B cell (primary cell): ENCODE measurements at regions not wholly inside any gene's neighbourhood (a gene's known extent, or its start where the extent isn't known, plus 50 kb on each side); places are given as distances from the start of the nearest gene placed in this dataset.

Experiments used
- ATAC-seq: fragments of 200-7000 bp; cut with Tn5 transposase; one replicate; pipeline ENCODE4 v1.10.0; 2021; ENCODE audit warnings: low read depth, mild to moderate bottlenecking, moderate number of reproducible peaks, moderate library complexity
- CTCF ChIA-PET: fragments of 350-600 bp; sonication (Branson Sonifier 250); formaldehyde crosslinking; loops from one replicate; lab custom pipeline; 2021; ENCODE audit warnings: antibody characterized with exemption, inconsistent platforms; lab: Charles Lee
- POLR2A ChIA-PET: fragments of 350-600 bp; sonication (Branson Sonifier 250); formaldehyde crosslinking; loops from one replicate; lab custom pipeline; 2021; ENCODE audit warnings: antibody characterized with exemption; lab: Charles Lee
- DNase-seq: peaks from one replicate; pipeline ENCODE4 v3.0.0; 2013
- H2AFZ ChIP-seq: 2 replicates; pipeline ENCODE4 v1.6.1; 2012; ENCODE audit warnings: mild to moderate bottlenecking, low read depth, low read length; ENCODE audit not compliant: insufficient read depth, poor library complexity, severe bottlenecking
- H3K27ac ChIP-seq, 2 donors: 1 replicate in 1 of 2; 2 replicates in 1 of 2; pipeline ENCODE4 v1.5.1; 2012 to 2013; ENCODE audit warnings: low read length in 2 of 2, mild to moderate bottlenecking in 2 of 2, moderate library complexity in 1 of 2
- H3K27me3 ChIP-seq, 4 experiments: fragments of 200-600 bp in 1 of 4; sonication (generic) in 1 of 4; replicated peaks in 1 of 4; 1 replicate in 2 of 4; 2 replicates in 2 of 4; pipeline versions ENCODE4 v1.6.1 to v1.7.0; 2013 to 2016; ENCODE audit warnings: low read length in 3 of 4, mild to moderate bottlenecking in 2 of 4, mixed read lengths in 1 of 4, moderate library complexity in 1 of 4; ENCODE audit not compliant: insufficient read depth in 4 of 4, control insufficient read depth in 3 of 4; ENCODE audit errors: control extremely low read depth in 1 of 4
- H3K36me3 ChIP-seq, 2 experiments: replicated peaks in 1 of 2; 1 replicate in 1 of 2; 2 replicates in 1 of 2; pipeline versions ENCODE4 v1.6.1 to v1.7.1; 2013; ENCODE audit warnings: low read length in 1 of 2; ENCODE audit not compliant: insufficient read depth in 2 of 2, control insufficient read depth in 1 of 2; ENCODE audit errors: control extremely low read depth in 1 of 2, extremely low read depth in 1 of 2
- H3K4me1 ChIP-seq, 2 donors: fragments of 200-600 bp in 1 of 2; sonication (generic) in 1 of 2; 1 replicate in 1 of 2; 2 replicates in 1 of 2; pipeline versions ENCODE4 v1.5.1 to v1.6.1; 2013 to 2017; ENCODE audit warnings: low read length in 2 of 2; ENCODE audit not compliant: control insufficient read depth in 2 of 2, insufficient read depth in 2 of 2
- H3K4me2 ChIP-seq: replicated peaks from 2 replicates; pipeline ENCODE3; 2012; ENCODE audit warnings: mild to moderate bottlenecking, low read depth, low read length; ENCODE audit not compliant: poor library complexity, severe bottlenecking
- H3K4me3 ChIP-seq, 5 experiments: fragments of 200-600 bp in 1 of 5; sonication (generic) in 1 of 5; 1 replicate in 3 of 5; 2 replicates in 2 of 5; pipeline versions ENCODE4 v1.5.1 to v1.7.0; 2011 to 2016; ENCODE audit warnings: low read length in 4 of 5, mild to moderate bottlenecking in 4 of 5, low read depth in 2 of 5, control low read depth in 1 of 5, moderate library complexity in 1 of 5; ENCODE audit not compliant: insufficient read depth in 1 of 5; ENCODE audit errors: control extremely low read depth in 1 of 5, extremely low read depth in 1 of 5
- H3K79me2 ChIP-seq: fragments of 200-600 bp; sonication (generic); one replicate; pipeline ENCODE4 v1.6.0; 2016; ENCODE audit warnings: low read length; ENCODE audit not compliant: control insufficient read depth, insufficient read depth
- H3K9ac ChIP-seq: fragments of 200-600 bp; sonication (generic); 2 replicates; pipeline ENCODE4 v1.6.1; 2017; ENCODE audit warnings: mild to moderate bottlenecking, low read length, moderate library complexity
- H3K9me3 ChIP-seq, 3 donors: one replicate each; pipeline versions ENCODE4 v1.6.1 to v1.7.1; 2013; ENCODE audit warnings: low read length in 2 of 3; ENCODE audit not compliant: control insufficient read depth in 2 of 3, insufficient read depth in 1 of 3; ENCODE audit errors: control extremely low read depth in 1 of 3
- H4K20me1 ChIP-seq: 2 replicates; pipeline ENCODE4 v1.6.0; 2012; ENCODE audit warnings: mild to moderate bottlenecking, low read length; ENCODE audit not compliant: insufficient read depth, control insufficient read depth, poor library complexity, severe bottlenecking
- H3K27ac Mint-ChIP-seq: one replicate; pipeline ENCODE4 v1.8.0; 2021; ENCODE audit warnings: mixed read lengths
- H3K27me3 Mint-ChIP-seq: one replicate; pipeline ENCODE4 v1.8.0; 2021; ENCODE audit warnings: mixed read lengths
- H3K4me1 Mint-ChIP-seq: one replicate; pipeline ENCODE4 v1.8.0; 2021; ENCODE audit warnings: mixed read lengths
- H3K4me3 Mint-ChIP-seq: one replicate; pipeline ENCODE4 v1.8.0; 2021; ENCODE audit warnings: mixed read lengths
- H3K9me3 Mint-ChIP-seq: one replicate; pipeline ENCODE4 v1.8.0; 2022; ENCODE audit warnings: mixed read lengths; ENCODE audit not compliant: insufficient read depth
- CTCF ChIP-seq: fragments of 200-600 bp; IDR thresholded peaks from one replicate; pipeline ENCODE4 v1.8.0; 2022; ENCODE audit warnings: antibody characterized with exemption, mild to moderate bottlenecking
- EZH2 ChIP-seq: IDR thresholded peaks from 2 replicates; pipeline ENCODE4 v1.6.1; 2012; ENCODE audit warnings: borderline replicate concordance, low read depth, mild to moderate bottlenecking, moderate library complexity, low read length; ENCODE audit not compliant: insufficient read depth, poor library complexity, severe bottlenecking
- WGBS: methylation state at CpG from one replicate; pipeline ENCODE4 v1.1.5; 2013; ENCODE audit warnings: missing lambda C conversion rate; ENCODE audit not compliant: insufficient coverage; 5-methylcytosine and 5-hydroxymethylcytosine counted together
- intact Hi-C: fragments of 100-400 bp; cut with micrococcal nuclease; formaldehyde crosslinking; loops from one replicate; pipeline ENCODE4 v1.10.0; 2022

- H3K4me3 ChIP-seq = no peak overlapping the region
- intact Hi-C loops = no loop called here
- Mint-ChIP-seq H3K27ac (no peak overlapping the region), H3K4me1 (no peaks in the 10 kb centered on the region), H3K27me3 (no peaks in the 10 kb centered on the region), H3K4me3 (no peak overlapping the region), H3K9me3 (peaks cover 2% of the 10 kb centered on the region)
- no peaks in the 10 kb centered on the region for H3K36me3 ChIP-seq
- no peak overlapping the region for H3K4me2 ChIP-seq
- TF ChIP-seq CTCF (no peak), EZH2 (no peak)
- no peak for DNase-seq
- H3K9ac ChIP-seq = no peak overlapping the region
- ATAC-seq = no peak
- H3K79me2 ChIP-seq = no peaks in the 10 kb centered on the region
- H3K4me1 ChIP-seq = no peaks in the 10 kb centered on the region
- 82% methylated on average over 9 of the region's 14 CpGs for WGBS
- H2AFZ ChIP-seq = no peak overlapping the region
- H4K20me1 ChIP-seq = no peaks in the 10 kb centered on the region
- no peaks in the 10 kb centered on the region for H3K27me3 ChIP-seq
- peaks cover 0 to 11% (median 0%) of the 10 kb centered on the region in 3 donors for H3K9me3 ChIP-seq
- CTCF ChIA-PET = no interaction called here
- H3K27ac ChIP-seq = no peak overlapping the region
- POLR2A ChIA-PET = no interaction called here
These were observed 56.8 kb upstream of the CKS2 start for GRCh38 chr9:89254058-89254772.

GRCh38 chr9:89254773-89255125, 56.2 kb upstream of the CKS2 start:
- H3K27me3 ChIP-seq = no peaks in the 10 kb centered on the region
- H3K9me3 Mint-ChIP-seq = peaks cover 2% of the 10 kb centered on the region
- no peak overlapping the region for H3K4me2 ChIP-seq
- ATAC-seq = no peak
- no peaks in the 10 kb centered on the region for H3K4me1 Mint-ChIP-seq
- H2AFZ ChIP-seq = no peak overlapping the region
- no peaks in the 10 kb centered on the region for H3K4me1 ChIP-seq
- H3K4me3 Mint-ChIP-seq = no peak overlapping the region
- no peak overlapping the region for H3K4me3 ChIP-seq
- H3K27me3 Mint-ChIP-seq = no peaks in the 10 kb centered on the region
- ChIA-PET POLR2A (no interaction called here), CTCF (no interaction called here)
- no peak overlapping the region for H3K27ac ChIP-seq
- H3K79me2 ChIP-seq = no peaks in the 10 kb centered on the region
- peaks cover 0 to 11% (median 0%) of the 10 kb centered on the region in 3 donors for H3K9me3 ChIP-seq
- no peak for DNase-seq
- no peaks in the 10 kb centered on the region for H3K36me3 ChIP-seq
- no peak overlapping the region for H3K9ac ChIP-seq
- WGBS = 67% methylated on average over 4 of the region's 8 CpGs
- TF ChIP-seq EZH2 = no peak
- intact Hi-C loops = no loop called here
- no peaks in the 10 kb centered on the region for H4K20me1 ChIP-seq
- no peak overlapping the region for H3K27ac Mint-ChIP-seq
